Endothelial cell of umbilical vein (primary cell): ENCODE measurements at regions not wholly inside any gene's neighbourhood (a gene's known extent, or its start where the extent isn't known, plus 50 kb on each side); places are given as distances from the start of the nearest gene placed in this dataset.
"Not testable (repeated sequence)": the region's sequence is repeated elsewhere in the genome, so short reads cannot be mapped to it uniquely, and the experiment has no call there.

Experiments used
- BruUV-seq: library from RNA; stranded (reverse); fragments of 400-500 nt; replicated peaks from 2 replicates; lab custom pipeline; 2021; lab: Mats Ljungman, UMichigan
- CTCF ChIA-PET: fragments of 300-600, 350-600 bp; sonication (Branson Sonifier 250); formaldehyde crosslinking; loops from one replicate; lab custom pipeline; 2021; ENCODE audit warnings: antibody characterized with exemption, inconsistent platforms; lab: Charles Lee
- POLR2A ChIA-PET: fragments of 300-600, 350-600 bp; sonication (Branson Sonifier 250); formaldehyde crosslinking; loops from one replicate; lab custom pipeline; 2021; ENCODE audit warnings: antibody characterized with exemption, inconsistent platforms; lab: Charles Lee
- DNase-seq: peaks from one replicate; pipeline ENCODE4 v3.0.0-alpha.2; 2011; ENCODE audit warnings: low read depth, low spot score
- FAIRE-seq: peaks from 2 replicates; lab custom pipeline; 2011; peaks lifted over from hg19 to GRCh38; lab: Jason Lieb, UNC
- H2AFZ ChIP-seq: 2 replicates; pipeline ENCODE4 v1.6.0; 2012; ENCODE audit warnings: low read depth, low read length, control low read depth, inconsistent platforms
- H3K27ac ChIP-seq: 2 replicates; pipeline ENCODE4 v1.5.1; 2011; ENCODE audit warnings: low read depth, mild to moderate bottlenecking, control low read depth, low read length, moderate library complexity; ENCODE audit not compliant: insufficient read depth
- H3K27me3 ChIP-seq, 2 experiments: 2 replicates each; pipeline versions ENCODE4 v1.6.0 to v1.6.1; 2011; ENCODE audit warnings: low read length in 2 of 2, mixed read lengths in 1 of 2; ENCODE audit not compliant: control insufficient read depth in 2 of 2, insufficient read depth in 2 of 2
- H3K36me3 ChIP-seq, 2 experiments: 2 replicates in 1 of 2; 3 replicates in 1 of 2; pipeline ENCODE4 v1.5.1; 2011; ENCODE audit warnings: low read length in 2 of 2, mild to moderate bottlenecking in 1 of 2, moderate library complexity in 1 of 2; ENCODE audit not compliant: control insufficient read depth in 2 of 2, insufficient read depth in 2 of 2; ENCODE audit errors: extremely low read depth in 1 of 2
- H3K4me1 ChIP-seq: 3 replicates; pipeline ENCODE4 v1.5.1; 2011; ENCODE audit warnings: mild to moderate bottlenecking, low read length; ENCODE audit not compliant: control insufficient read depth, insufficient read depth; ENCODE audit errors: extremely low read depth
- H3K4me2 ChIP-seq: 2 replicates; pipeline ENCODE4 v1.6.1; 2011; ENCODE audit warnings: low read length, control low read depth, mixed read lengths; ENCODE audit not compliant: insufficient read depth
- H3K4me3 ChIP-seq, 3 experiments: fragments of 200-600 bp in 1 of 3; sonication (generic), shearing (Covaris generic) in 1 of 3; replicated peaks in 1 of 3; 2 replicates each; pipeline ENCODE4 v1.5.1; 2011 to 2016; ENCODE audit warnings: control low read depth in 3 of 3, low read length in 3 of 3, mild to moderate bottlenecking in 2 of 3, inconsistent platforms in 1 of 3, low read depth in 1 of 3, moderate library complexity in 1 of 3; ENCODE audit not compliant: insufficient read depth in 1 of 3
- H3K79me2 ChIP-seq: 2 replicates; pipeline ENCODE4 v1.6.0; 2012; ENCODE audit warnings: low read length, inconsistent platforms; ENCODE audit not compliant: control insufficient read depth, insufficient read depth
- H3K9ac ChIP-seq: replicated peaks from 2 replicates; pipeline ENCODE3; 2011; ENCODE audit warnings: low read length, control low read depth; ENCODE audit not compliant: insufficient read depth; ENCODE audit errors: extremely low read depth
- H3K9me1 ChIP-seq: replicated peaks from 3 replicates; pipeline ENCODE4 v1.6.0; 2011; ENCODE audit warnings: mild to moderate bottlenecking, low read length; ENCODE audit not compliant: control insufficient read depth, insufficient read depth; ENCODE audit errors: extremely low read depth
- H3K9me3 ChIP-seq: replicated peaks from 2 replicates; pipeline ENCODE4 v1.5.1; 2012; ENCODE audit warnings: low read length, inconsistent platforms; ENCODE audit not compliant: control insufficient read depth, insufficient read depth
- H4K20me1 ChIP-seq: replicated peaks from 2 replicates; pipeline ENCODE3; 2011; ENCODE audit warnings: mild to moderate bottlenecking, low read length; ENCODE audit not compliant: control insufficient read depth, insufficient read depth; ENCODE audit errors: extremely low read depth
- CTCF ChIP-seq, 2 donors: IDR thresholded peaks; 1 replicate in 1 of 2; 2 replicates in 1 of 2; pipeline ENCODE4 v1.5.1; 2011; ENCODE audit warnings: low read length in 2 of 2, mild to moderate bottlenecking in 2 of 2, moderate library complexity in 2 of 2, control low read depth in 1 of 2, inconsistent platforms in 1 of 2, low read depth in 1 of 2; ENCODE audit not compliant: insufficient read depth in 1 of 2; ENCODE audit errors: extremely low read depth in 1 of 2
- FOS ChIP-seq: IDR thresholded peaks from 2 replicates; pipeline ENCODE4 v1.6.1; 2011; ENCODE audit warnings: mild to moderate bottlenecking, low read length, moderate library complexity, borderline replicate concordance; ENCODE audit not compliant: insufficient read depth
- GATA2 ChIP-seq: IDR thresholded peaks from 2 replicates; pipeline ENCODE4 v1.7.0; 2011; ENCODE audit warnings: low read depth, mild to moderate bottlenecking, moderate library complexity, mixed read lengths, low read length; ENCODE audit not compliant: insufficient read length, insufficient read depth
- JUN ChIP-seq: IDR thresholded peaks from 2 replicates; pipeline ENCODE4 v1.6.1; 2011; ENCODE audit warnings: borderline replicate concordance, low read depth; ENCODE audit not compliant: insufficient read length, insufficient read depth
- MAX ChIP-seq: IDR thresholded peaks from 2 replicates; pipeline ENCODE4 v1.6.1; 2011; ENCODE audit not compliant: insufficient read depth, insufficient read length
- POLR2AphosphoS5 ChIP-seq: IDR thresholded peaks from 2 replicates; pipeline ENCODE4 v1.6.1; 2012; ENCODE audit warnings: low read depth, mild to moderate bottlenecking, control low read depth, low read length, moderate library complexity; ENCODE audit not compliant: insufficient read depth
- dilution Hi-C: fragments of 300-500 bp; cut with MboI; formaldehyde crosslinking; loops from one replicate; pipeline ENCODE4 v1.15.0; 2019; ENCODE audit warnings: low sequenced_read_pairs; ENCODE audit not compliant: extremely low pct_ligation_motif_present
- intact Hi-C: fragments of 100-400 bp; cut with micrococcal nuclease; formaldehyde crosslinking; loops from one replicate; pipeline ENCODE4 v1.10.0; 2022

DNA sequence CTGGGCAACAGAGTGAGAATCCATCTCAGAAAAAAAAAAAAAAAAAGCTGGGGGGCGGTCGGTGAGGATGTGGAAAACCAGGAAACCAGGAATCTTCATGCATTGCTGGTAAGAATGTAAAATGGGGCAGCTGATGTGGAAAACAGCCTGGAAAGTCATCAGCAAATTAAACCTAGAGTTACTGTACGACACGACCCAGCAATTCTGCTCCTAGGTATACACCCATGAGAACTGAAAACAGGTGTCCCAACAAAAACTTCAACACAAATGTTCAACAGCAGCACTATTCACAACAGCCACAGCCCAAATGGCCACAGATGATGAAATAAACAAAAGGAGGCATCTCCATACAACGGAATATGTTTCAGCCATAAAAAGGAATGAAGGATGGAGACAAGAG is 97.3 kb downstream of the NCOR2 start:
- intact Hi-C loops = no loop called here
- H3K27ac ChIP-seq = no peak overlapping the region
- H3K9me3 ChIP-seq = no peaks in the 10 kb centered on the region
- H3K9me1 ChIP-seq = no peaks in the 10 kb centered on the region
- H3K36me3 ChIP-seq = peaks cover 10 to 30% of the 10 kb centered on the region in 2 experiments
- H3K79me2 ChIP-seq = peaks cover 5% of the 10 kb centered on the region
- peaks cover 12% of the 10 kb centered on the region for H3K4me1 ChIP-seq
- H3K4me3 ChIP-seq = no peak overlapping the region
- FAIRE-seq (no peak), DNase-seq (no peak)
- CTCF ChIA-PET = interaction anchor here (1.4 kb wide), 1 partner anchor 90 kb away, joined by 4 read pairs; no protein-coding TSS in a partner anchor
- BruUV-seq = no TSS peak
- dilution Hi-C loops = no loop called here
- H2AFZ ChIP-seq = no peak overlapping the region
- H3K9ac ChIP-seq = no peak overlapping the region
- POLR2A ChIA-PET = no interaction called here
- no peak overlapping the region for H3K4me2 ChIP-seq
- H4K20me1 ChIP-seq = no peaks in the 10 kb centered on the region
- no peaks in the 10 kb centered on the region for H3K27me3 ChIP-seq
- TF ChIP-seq MAX (no peak), FOS (no peak)

- no peak overlapping the region for H3K9ac ChIP-seq
- BruUV-seq = no TSS peak
- dilution Hi-C loops = no loop called here
- no peak overlapping the region for H3K27ac ChIP-seq
- intact Hi-C loops = loop anchor here (5.0 kb wide), 1 partner anchor 112 kb away; no protein-coding TSS in a partner anchor
- TF ChIP-seq CTCF (IDR thresholded peaks at IDR 0.05; ENCODE audit: extremely low read depth in 1 of 2, insufficient read depth in 1 of 2, low read depth in 1 of 2, low read length in 2 of 2) = peak; percentile 60 to 67
- TF ChIP-seq JUN = no peak
- TF ChIP-seq GATA2 = no peak
- no peak for TF ChIP-seq POLR2AphosphoS5
- H3K36me3 ChIP-seq = peaks cover 14 to 34% of the 10 kb centered on the region in 2 experiments
- H3K4me1 ChIP-seq = peaks cover 12% of the 10 kb centered on the region
- DNase-seq (no peak), FAIRE-seq (no peak)
- H3K27me3 ChIP-seq = no peaks in the 10 kb centered on the region
- no peak overlapping the region for H2AFZ ChIP-seq
- no peaks in the 10 kb centered on the region for H3K9me1 ChIP-seq
- H3K4me3 ChIP-seq = no peak overlapping the region
- peaks cover 2% of the 10 kb centered on the region for H3K9me3 ChIP-seq
- no peak overlapping the region for H3K4me2 ChIP-seq
- H4K20me1 ChIP-seq = no peaks in the 10 kb centered on the region
- CTCF ChIA-PET = interaction anchor here (1.4 kb wide), 1 partner anchor 89 kb away, joined by 4 read pairs; no protein-coding TSS in a partner anchor
- POLR2A ChIA-PET = no interaction called here
- H3K79me2 ChIP-seq = peaks cover 5% of the 10 kb centered on the region
These were observed 98.1 kb downstream of the NCOR2 start for GRCh38 chr12:124469193-124469888.

- POLR2A ChIA-PET, DNase-seq, CTCF ChIA-PET, H2AFZ ChIP-seq, H3K9me3 ChIP-seq, dilution Hi-C loops, H3K4me2 ChIP-seq, H3K9me1 ChIP-seq, H3K9ac ChIP-seq, H3K4me3 ChIP-seq, H3K27me3 ChIP-seq, FAIRE-seq, H3K27ac ChIP-seq, BruUV-seq, H4K20me1 ChIP-seq, H3K79me2 ChIP-seq: not testable (repeated sequence)
- intact Hi-C loops = loop anchor here (2.0 to 5.0 kb wide), 6 partner anchors 15 to 279 kb away; no protein-coding TSS in a partner anchor
- peaks cover 12% of the 10 kb centered on the region for H3K4me1 ChIP-seq
- H3K36me3 ChIP-seq = peaks cover 14 to 30% of the 10 kb centered on the region in 2 experiments
These were observed 99.9 kb downstream of the NCOR2 start for GRCh38 chr12:124467549-124467948.
